GM23338 (cell line): ENCODE measurements at regions not wholly inside any gene's neighbourhood (a gene's known extent, or its start where the extent isn't known, plus 50 kb on each side); places are given as distances from the start of the nearest gene placed in this dataset.

Source experiments
- CREB1 ChIP-seq: fragments of 250-450 bp; sonication (Bioruptor Pico); IDR thresholded peaks from 2 replicates; pipeline ENCODE4 v1.5.0; 2020; ENCODE audit warnings: low read depth, mild to moderate bottlenecking, moderate library complexity
- CTCF ChIP-seq, 2 experiments: fragments of 200-600 bp in 1 of 2; sonication (generic) in 1 of 2; conservative IDR thresholded peaks; 2 replicates each; pipeline versions ENCODE4 v1.5.1 to v1.6.1; 2016 to 2017; ENCODE audit warnings: antibody characterized with exemption in 2 of 2, low read depth in 2 of 2, mild to moderate bottlenecking in 2 of 2, moderate library complexity in 1 of 2
- ETS1 ChIP-seq: IDR thresholded peaks from 2 replicates; pipeline ENCODE4 v1.6.1; 2016; ENCODE audit warnings: antibody characterized with exemption
- EZH2 ChIP-seq: fragments of 200-600 bp; sonication (generic); IDR thresholded peaks from one replicate; pipeline ENCODE4 v1.8.0; 2017; ENCODE audit warnings: antibody characterized with exemption, mild to moderate bottlenecking, low read depth; ENCODE audit not compliant: unreplicated experiment
- EZH2phosphoT487 ChIP-seq: fragments of 200-600 bp; sonication (generic); IDR thresholded peaks from one replicate; pipeline ENCODE4 v1.8.1; 2018; ENCODE audit warnings: antibody characterized with exemption; ENCODE audit not compliant: unreplicated experiment
- JUNB ChIP-seq: IDR thresholded peaks from one replicate; pipeline ENCODE4 v1.6.1; 2016; ENCODE audit warnings: antibody characterized with exemption; ENCODE audit not compliant: unreplicated experiment
- NANOG ChIP-seq: IDR thresholded peaks from 2 replicates; pipeline ENCODE4 v1.6.1; 2016; ENCODE audit warnings: antibody characterized with exemption, borderline replicate concordance
- POLR2AphosphoS5 ChIP-seq: IDR thresholded peaks from 2 replicates; pipeline ENCODE4 v1.6.1; 2016; ENCODE audit warnings: antibody characterized with exemption, low read depth
- REST ChIP-seq: IDR thresholded peaks from one replicate; pipeline ENCODE4 v1.6.1; 2018; ENCODE audit warnings: antibody characterized with exemption; ENCODE audit not compliant: unreplicated experiment
- STAT1 ChIP-seq: IDR thresholded peaks from one replicate; pipeline ENCODE4 v1.6.1; 2016; ENCODE audit warnings: antibody characterized with exemption; ENCODE audit not compliant: unreplicated experiment
- ZNF114 ChIP-seq: fragments of 250-450 bp; sonication (Bioruptor Pico); IDR thresholded peaks from 2 replicates; pipeline ENCODE4 v1.5.0; 2020; ENCODE audit warnings: mild to moderate bottlenecking, moderate library complexity
- ZNF331 ChIP-seq: fragments of 250-450 bp; sonication (Bioruptor Pico); IDR thresholded peaks from 2 replicates; pipeline ENCODE4 v1.5.0; 2020; ENCODE audit warnings: low read depth, mild to moderate bottlenecking, moderate library complexity

GRCh38 chr13:73832825-73833224 lies 301.4 kb downstream of the KLF12 start:
- no peak for TF ChIP-seq CTCF (conservative IDR thresholded peaks at IDR 0.05; ENCODE audit: low read depth in 2 of 2)
- no peak for TF ChIP-seq EZH2phosphoT487
- no peak for TF ChIP-seq EZH2
- no peak for TF ChIP-seq REST
- TF ChIP-seq POLR2AphosphoS5: no peak
- no peak for TF ChIP-seq ETS1
- TF ChIP-seq CREB1 (CRISPR knock-in tag): no peak
- TF ChIP-seq ZNF114 (CRISPR knock-in tag): no peak
- TF ChIP-seq STAT1: no peak
- TF ChIP-seq JUNB: no peak
- TF ChIP-seq NANOG: no peak
- no peak for TF ChIP-seq ZNF331 (CRISPR knock-in tag)
